ENCODE measurements at regions not wholly inside any gene's neighbourhood (a gene's known extent, or its start where the extent isn't known, plus 50 kb on each side); places are given as distances from the start of the nearest gene placed in this dataset.

GRCh38 chr4:38213083-38213805 is 253.0 kb downstream of the PTTG2 start:
- TF ChIP-seq CTCF (IDR thresholded peaks at IDR 0.05 in 2 of 3, conservative IDR thresholded peaks at IDR 0.05 in 1 of 3; ENCODE audit: borderline replicate concordance in 1 of 3, insufficient read depth in 1 of 3, low read depth in 2 of 3, low read length in 2 of 3) (no peak), RAD21 (IDR thresholded peaks at IDR 0.05; ENCODE audit: low read depth) (no peak), EZH2 (IDR thresholded peaks at IDR 0.05) (no peak), SRF (IDR thresholded peaks at IDR 0.05; ENCODE audit: low read depth) (no peak)
